OCI-LY1 (cell line): ENCODE measurements at regions not wholly inside any gene's neighbourhood (a gene's known extent, or its start where the extent isn't known, plus 50 kb on each side); places are given as distances from the start of the nearest gene placed in this dataset.

Experiments used
- H2AFZ ChIP-seq: fragments of 200-600 bp; sonication (generic), shearing (Covaris generic); 2 replicates; pipeline ENCODE4 v1.6.0; 2014; ENCODE audit warnings: antibody characterized with exemption, mild to moderate bottlenecking, low read length
- H3F3A ChIP-seq: fragments of 200-600 bp; sonication (generic), shearing (Covaris generic); 2 replicates; pipeline ENCODE4 v1.6.0; 2014; ENCODE audit warnings: mild to moderate bottlenecking, antibody characterized with exemption, low read length, moderate library complexity; ENCODE audit not compliant: insufficient read depth
- H3K27ac ChIP-seq: fragments of 200-600 bp; sonication (generic); 2 replicates; pipeline ENCODE4 v1.5.1; 2014; ENCODE audit warnings: low read length, mixed run types, mild to moderate bottlenecking, low read depth; ENCODE audit not compliant: poor library complexity, severe bottlenecking
- H3K27me3 ChIP-seq: fragments of 200-600 bp; sonication (generic); 2 replicates; pipeline ENCODE4 v1.6.0; 2014; ENCODE audit warnings: antibody characterized with exemption, mild to moderate bottlenecking, low read length, moderate library complexity; ENCODE audit not compliant: insufficient read depth
- H3K36me3 ChIP-seq: fragments of 200-600 bp; sonication (generic); 2 replicates; pipeline ENCODE4 v1.6.1; 2014; ENCODE audit warnings: mild to moderate bottlenecking, antibody characterized with exemption, low read length, moderate library complexity, mixed read lengths; ENCODE audit not compliant: insufficient read depth
- H3K4me1 ChIP-seq: fragments of 200-600 bp; sonication (generic); 2 replicates; pipeline ENCODE4 v1.5.1; 2014; ENCODE audit warnings: mild to moderate bottlenecking, low read length, moderate library complexity; ENCODE audit not compliant: insufficient read depth, severe bottlenecking
- H3K4me2 ChIP-seq: fragments of 200-600 bp; sonication (generic), shearing (Covaris generic); 2 replicates; pipeline ENCODE4 v1.6.1; 2014; ENCODE audit warnings: low read length
- H3K4me3 ChIP-seq: fragments of 200-600 bp; sonication (generic); 2 replicates; pipeline ENCODE4 v1.5.1; 2014; ENCODE audit warnings: low read length, low read depth, mild to moderate bottlenecking, mixed read lengths; ENCODE audit not compliant: poor library complexity, severe bottlenecking
- H3K79me2 ChIP-seq: fragments of 200-600 bp; shearing (Covaris generic); 2 replicates; pipeline ENCODE4 v1.6.1; 2016; ENCODE audit warnings: mixed run types, low read length, mixed read lengths; ENCODE audit not compliant: insufficient read depth
- H3K9ac ChIP-seq: fragments of 200-600 bp; sonication (generic), shearing (Covaris generic); 2 replicates; pipeline ENCODE4 v1.6.1; 2014; ENCODE audit warnings: mild to moderate bottlenecking, low read length, mixed read lengths
- H3K9me2 ChIP-seq: fragments of 200-600 bp; sonication (generic), shearing (Covaris generic); 2 replicates; pipeline ENCODE4 v1.6.1; 2014; ENCODE audit warnings: low read depth, mild to moderate bottlenecking, low read length, mixed read lengths
- H3K9me3 ChIP-seq: fragments of 200-600 bp; shearing (Covaris generic); 2 replicates; pipeline ENCODE4 v1.6.1; 2014; ENCODE audit warnings: low read length, mixed read lengths
- H4K20me1 ChIP-seq: fragments of 200-600 bp; sonication (generic), shearing (Covaris generic); 2 replicates; pipeline ENCODE4 v1.6.0; 2016; ENCODE audit warnings: mild to moderate bottlenecking, low read length; ENCODE audit not compliant: insufficient read depth
- EZH2 ChIP-seq: fragments of 200-600 bp; sonication (generic), shearing (Covaris generic); IDR thresholded peaks from 2 replicates; pipeline ENCODE4 v1.8.0; 2017; ENCODE audit warnings: borderline replicate concordance, mixed run types, mild to moderate bottlenecking, antibody characterized with exemption, low read length, moderate library complexity, mixed read lengths
- TF ChIP-seq, protein P1 (sequence below): fragments of 200-600 bp; sonication (generic), shearing (Covaris generic); IDR thresholded peaks from 2 replicates; pipeline ENCODE4 v1.5.1; 2017; ENCODE audit warnings: mild to moderate bottlenecking, antibody characterized with exemption, low read length, moderate library complexity, mixed read lengths

DNA sequence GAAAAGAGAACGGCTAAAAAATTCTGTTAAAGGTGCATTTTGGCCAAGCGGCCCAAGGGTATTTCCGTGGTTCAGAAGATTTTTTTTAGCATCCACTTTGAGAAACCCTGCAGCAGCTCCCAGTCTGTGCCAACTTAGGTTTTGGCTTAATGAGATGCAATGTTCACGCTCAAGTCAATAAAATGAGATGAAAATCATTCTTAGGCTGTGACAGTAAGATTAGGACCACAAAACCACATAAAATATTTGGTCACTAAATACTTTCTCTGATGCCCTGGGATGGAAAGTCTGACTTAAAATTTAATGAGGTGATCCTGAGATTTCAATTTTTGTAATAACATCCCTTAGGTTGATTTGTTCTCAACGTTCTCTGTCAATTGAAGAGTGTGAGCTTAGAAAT, 74.2 kb upstream of the FHL2 start:
- no peak for TF ChIP-seq EZH2
- TF ChIP-seq, protein P1, sequence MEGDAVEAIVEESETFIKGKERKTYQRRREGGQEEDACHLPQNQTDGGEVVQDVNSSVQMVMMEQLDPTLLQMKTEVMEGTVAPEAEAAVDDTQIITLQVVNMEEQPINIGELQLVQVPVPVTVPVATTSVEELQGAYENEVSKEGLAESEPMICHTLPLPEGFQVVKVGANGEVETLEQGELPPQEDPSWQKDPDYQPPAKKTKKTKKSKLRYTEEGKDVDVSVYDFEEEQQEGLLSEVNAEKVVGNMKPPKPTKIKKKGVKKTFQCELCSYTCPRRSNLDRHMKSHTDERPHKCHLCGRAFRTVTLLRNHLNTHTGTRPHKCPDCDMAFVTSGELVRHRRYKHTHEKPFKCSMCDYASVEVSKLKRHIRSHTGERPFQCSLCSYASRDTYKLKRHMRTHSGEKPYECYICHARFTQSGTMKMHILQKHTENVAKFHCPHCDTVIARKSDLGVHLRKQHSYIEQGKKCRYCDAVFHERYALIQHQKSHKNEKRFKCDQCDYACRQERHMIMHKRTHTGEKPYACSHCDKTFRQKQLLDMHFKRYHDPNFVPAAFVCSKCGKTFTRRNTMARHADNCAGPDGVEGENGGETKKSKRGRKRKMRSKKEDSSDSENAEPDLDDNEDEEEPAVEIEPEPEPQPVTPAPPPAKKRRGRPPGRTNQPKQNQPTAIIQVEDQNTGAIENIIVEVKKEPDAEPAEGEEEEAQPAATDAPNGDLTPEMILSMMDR = no peak
- no peak overlapping the region for H3K4me3 ChIP-seq
- no peaks in the 10 kb centered on the region for H3K9me2 ChIP-seq
- H3K9ac ChIP-seq = no peak overlapping the region
- no peaks in the 10 kb centered on the region for H3K79me2 ChIP-seq
- no peak overlapping the region for H3K4me2 ChIP-seq
- H2AFZ ChIP-seq = no peak overlapping the region
- no peaks in the 10 kb centered on the region for H3K9me3 ChIP-seq
- no peaks in the 10 kb centered on the region for H3K4me1 ChIP-seq
- H3F3A ChIP-seq = no peaks in the 10 kb centered on the region
- H3K36me3 ChIP-seq = no peaks in the 10 kb centered on the region
- no peaks in the 10 kb centered on the region for H4K20me1 ChIP-seq
- no peaks in the 10 kb centered on the region; the same call in 1 of the 2 replicates for H3K27me3 ChIP-seq
- no peak overlapping the region for H3K27ac ChIP-seq

DNA sequence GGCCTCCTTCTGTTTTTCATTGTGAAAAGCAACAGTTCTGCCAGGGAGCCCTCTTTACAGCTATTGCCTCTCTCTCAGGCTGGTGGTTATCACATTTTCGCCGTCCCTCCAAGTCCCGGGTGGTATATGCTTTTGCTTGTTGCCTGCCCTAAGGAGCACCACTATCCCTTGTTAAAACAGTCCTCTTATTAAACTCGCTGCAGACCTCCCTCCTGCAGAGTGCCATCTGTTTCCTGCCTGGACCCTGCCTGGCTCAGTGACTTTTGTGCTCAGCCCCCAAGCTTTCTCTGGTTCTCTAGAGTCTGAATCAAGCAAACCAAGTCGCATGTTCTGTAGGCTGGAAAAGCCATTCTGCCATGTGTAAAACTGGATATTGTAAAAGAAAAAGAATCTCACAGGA, 72.1 kb upstream of the FHL2 start:
- H3F3A ChIP-seq = no peaks in the 10 kb centered on the region
- no peaks in the 10 kb centered on the region for H3K36me3 ChIP-seq
- no peak overlapping the region for H3K4me2 ChIP-seq
- H4K20me1 ChIP-seq = no peaks in the 10 kb centered on the region
- no peak overlapping the region for H3K9ac ChIP-seq
- no peak overlapping the region for H3K27ac ChIP-seq
- H3K27me3 ChIP-seq = no peaks in the 10 kb centered on the region; the same call in 1 of the 2 replicates
- no peak overlapping the region for H2AFZ ChIP-seq
- H3K4me3 ChIP-seq = no peak overlapping the region
- no peaks in the 10 kb centered on the region for H3K4me1 ChIP-seq
- no peaks in the 10 kb centered on the region for H3K9me2 ChIP-seq
- no peak for TF ChIP-seq EZH2
- TF ChIP-seq, protein P1 = no peak
- no peaks in the 10 kb centered on the region for H3K79me2 ChIP-seq
- H3K9me3 ChIP-seq = no peaks in the 10 kb centered on the region

DNA sequence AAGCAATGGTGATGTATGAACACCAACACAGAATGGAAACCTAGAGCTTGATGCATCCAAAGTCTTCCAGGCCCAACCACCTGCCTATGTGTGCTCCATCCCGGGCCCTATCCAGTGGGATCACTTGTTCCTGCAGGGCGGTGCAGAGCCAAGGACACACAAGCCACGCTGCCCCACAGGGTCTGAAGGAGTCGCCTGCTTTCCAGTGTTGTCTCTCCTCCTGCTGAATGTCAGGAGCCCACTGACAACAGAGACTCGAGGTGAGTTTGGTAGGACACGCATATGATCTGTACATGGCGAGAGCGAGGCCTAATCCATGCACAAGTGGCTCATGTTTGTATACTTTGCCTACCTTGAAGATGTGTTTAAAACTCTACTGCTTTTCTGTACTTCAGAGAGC, 70.9 kb upstream of the FHL2 start:
- Histone ChIP-seq H3K9me2 (no peaks in the 10 kb centered on the region), H3K9me3 (no peaks in the 10 kb centered on the region), H3K27ac (no peak overlapping the region), H4K20me1 (no peaks in the 10 kb centered on the region), H3K36me3 (no peaks in the 10 kb centered on the region), H3K79me2 (no peaks in the 10 kb centered on the region), H3K4me1 (no peaks in the 10 kb centered on the region), H3K4me3 (no peak overlapping the region), H3K4me2 (no peak overlapping the region), H3K27me3 (no peaks in the 10 kb centered on the region; the same call in 1 of the 2 replicates), H2AFZ (no peak overlapping the region), H3K9ac (no peak overlapping the region), H3F3A (no peaks in the 10 kb centered on the region)
- no peak for TF ChIP-seq EZH2
- TF ChIP-seq, protein P1 = no peak
